Loucy (cell line): ENCODE measurements at regions not wholly inside any gene's neighbourhood (a gene's known extent, or its start where the extent isn't known, plus 50 kb on each side); places are given as distances from the start of the nearest gene placed in this dataset.

ENCODE experiments used
- H2AFZ ChIP-seq: fragments of 200-600 bp; sonication (generic); 2 replicates; pipeline ENCODE4 v1.6.0; 2016; ENCODE audit warnings: antibody characterized with exemption, mild to moderate bottlenecking, low read length, moderate library complexity
- H3F3A ChIP-seq: fragments of 200-600 bp; 2 replicates; pipeline ENCODE4 v1.6.0; 2016; ENCODE audit warnings: antibody characterized with exemption, low read depth, mild to moderate bottlenecking
- H3K27me3 ChIP-seq: fragments of 200-600 bp; sonication (generic); 2 replicates; pipeline ENCODE4 v1.6.1; 2014; ENCODE audit warnings: low read length, mild to moderate bottlenecking; ENCODE audit not compliant: insufficient read depth, poor library complexity, severe bottlenecking
- H3K36me3 ChIP-seq: fragments of 200-600 bp; sonication (generic); 2 replicates; pipeline ENCODE4 v1.6.1; 2016; ENCODE audit warnings: low read length; ENCODE audit not compliant: insufficient read depth
- H3K4me1 ChIP-seq: fragments of 200-600 bp; sonication (generic); 2 replicates; pipeline ENCODE4 v1.5.1; 2014; ENCODE audit warnings: low read length, mild to moderate bottlenecking; ENCODE audit not compliant: insufficient read depth, poor library complexity, severe bottlenecking
- H3K4me2 ChIP-seq: fragments of 200-600 bp; sonication (generic); 2 replicates; pipeline ENCODE4 v1.6.0; 2014; ENCODE audit warnings: antibody characterized with exemption, low read length, low read depth, mild to moderate bottlenecking; ENCODE audit not compliant: poor library complexity, severe bottlenecking
- H3K4me3 ChIP-seq: fragments of 200-600 bp; sonication (generic); 2 replicates; pipeline ENCODE4 v1.5.1; 2014; ENCODE audit warnings: low read length, mild to moderate bottlenecking, mixed read lengths; ENCODE audit not compliant: poor library complexity, severe bottlenecking
- H3K79me2 ChIP-seq: fragments of 200-600 bp; sonication (generic); 2 replicates; pipeline ENCODE4 v1.6.1; 2014; ENCODE audit warnings: low read length; ENCODE audit not compliant: insufficient read depth
- H3K9ac ChIP-seq: fragments of 200-600 bp; sonication (generic); 2 replicates; pipeline ENCODE4 v1.6.0; 2014; ENCODE audit warnings: mild to moderate bottlenecking, low read depth, low read length, moderate library complexity; ENCODE audit not compliant: poor library complexity, severe bottlenecking
- H3K9me2 ChIP-seq: fragments of 200-600 bp; sonication (generic); replicated peaks from 2 replicates; pipeline ENCODE4 v1.6.1; 2016; ENCODE audit warnings: low read depth, low read length, mixed read lengths
- H3K9me3 ChIP-seq: fragments of 200-600 bp; sonication (generic); 2 replicates; pipeline ENCODE4 v1.6.1; 2014; ENCODE audit warnings: mild to moderate bottlenecking, antibody characterized with exemption, low read length, low read depth; ENCODE audit not compliant: insufficient read depth
- H4K20me1 ChIP-seq: fragments of 200-600 bp; sonication (generic); 2 replicates; pipeline ENCODE4 v1.6.0; 2014; ENCODE audit warnings: antibody characterized with exemption, low read length, mild to moderate bottlenecking; ENCODE audit not compliant: insufficient read depth, poor library complexity, severe bottlenecking
- CTCF ChIP-seq: fragments of 200-600 bp; sonication (generic); conservative IDR thresholded peaks from 2 replicates; pipeline ENCODE4 v1.5.1; 2014; ENCODE audit warnings: mild to moderate bottlenecking, antibody characterized with exemption, low read length
- EZH2phosphoT487 ChIP-seq: fragments of 200-600 bp; IDR thresholded peaks from 2 replicates; pipeline ENCODE4 v1.6.1; 2018; ENCODE audit warnings: antibody characterized with exemption, mild to moderate bottlenecking, moderate library complexity, borderline replicate concordance

GRCh38 chr5:30112867-30113266 lies 1080.6 kb upstream of the CDH6 start:
- H2AFZ ChIP-seq: no peak overlapping the region
- no peaks in the 10 kb centered on the region for H3K79me2 ChIP-seq
- H3K27me3 ChIP-seq: no peaks in the 10 kb centered on the region
- H3K9me3 ChIP-seq: no peaks in the 10 kb centered on the region
- no peaks in the 10 kb centered on the region for H3K36me3 ChIP-seq
- no peak overlapping the region for H3K4me3 ChIP-seq
- no peak for TF ChIP-seq EZH2phosphoT487
- no peak for TF ChIP-seq CTCF
- H3K4me2 ChIP-seq: no peak overlapping the region
- no peaks in the 10 kb centered on the region for H4K20me1 ChIP-seq
- no peaks in the 10 kb centered on the region for H3F3A ChIP-seq
- H3K4me1 ChIP-seq: no peaks in the 10 kb centered on the region
- H3K9ac ChIP-seq: no peak overlapping the region
- H3K9me2 ChIP-seq: no peaks in the 10 kb centered on the region

- Histone ChIP-seq H4K20me1 (no peaks in the 10 kb centered on the region), H3K9ac (no peak overlapping the region), H3K9me3 (no peaks in the 10 kb centered on the region), H2AFZ (no peak overlapping the region), H3K4me1 (no peaks in the 10 kb centered on the region), H3K27me3 (no peaks in the 10 kb centered on the region), H3K9me2 (no peaks in the 10 kb centered on the region), H3F3A (no peaks in the 10 kb centered on the region), H3K4me2 (no peak overlapping the region), H3K4me3 (no peak overlapping the region), H3K79me2 (no peaks in the 10 kb centered on the region), H3K36me3 (no peaks in the 10 kb centered on the region)
- TF ChIP-seq CTCF (no peak), EZH2phosphoT487 (no peak)
Measured at GRCh38 chr5:30108051-30108450, 1085.4 kb upstream of the CDH6 start.

GRCh38 chr5:30106596-30106995 lies 1086.9 kb upstream of the CDH6 start:
- Histone ChIP-seq H3F3A (no peaks in the 10 kb centered on the region), H3K27me3 (no peaks in the 10 kb centered on the region), H3K4me1 (no peaks in the 10 kb centered on the region), H3K9me3 (no peaks in the 10 kb centered on the region), H3K79me2 (no peaks in the 10 kb centered on the region), H3K4me3 (no peak overlapping the region), H4K20me1 (no peaks in the 10 kb centered on the region), H3K9me2 (no peaks in the 10 kb centered on the region), H3K4me2 (no peak overlapping the region), H3K36me3 (no peaks in the 10 kb centered on the region), H3K9ac (no peak overlapping the region), H2AFZ (no peak overlapping the region)
- TF ChIP-seq CTCF: no peak
- no peak for TF ChIP-seq EZH2phosphoT487
